GM12891 (cell line): ENCODE measurements at regions not wholly inside any gene's neighbourhood (a gene's known extent, or its start where the extent isn't known, plus 50 kb on each side); places are given as distances from the start of the nearest gene placed in this dataset.

ENCODE experiments used
- PAX5 ChIP-seq: IDR thresholded peaks from 2 replicates; pipeline ENCODE4 v1.6.1; 2011; ENCODE audit warnings: low read length, moderate library complexity, mild to moderate bottlenecking; ENCODE audit not compliant: insufficient read depth, severe bottlenecking
- POLR2A ChIP-seq: IDR thresholded peaks from 2 replicates; pipeline ENCODE4 v1.6.1; 2011; ENCODE audit warnings: low read depth, low read length, control low read depth
- POLR2AphosphoS5 ChIP-seq: IDR thresholded peaks from 2 replicates; pipeline ENCODE4 v1.6.1; 2011; ENCODE audit warnings: low read depth, low read length, control low read depth

- no peak for TF ChIP-seq POLR2AphosphoS5
- no peak for TF ChIP-seq POLR2A
- no peak for TF ChIP-seq PAX5
Observed at GRCh38 chr4:158384414-158384813, 137.3 kb upstream of the RXFP1 start.
